GM21515 (cell line): ENCODE measurements at regions not wholly inside any gene's neighbourhood (a gene's known extent, or its start where the extent isn't known, plus 50 kb on each side); places are given as distances from the start of the nearest gene placed in this dataset.

Source experiments
- ATAC-seq: cut with Tn5 transposase; IDR thresholded peaks from one replicate; pipeline ENCODE4 v1.9.1; 2021; ENCODE audit not compliant: unreplicated experiment

DNA sequence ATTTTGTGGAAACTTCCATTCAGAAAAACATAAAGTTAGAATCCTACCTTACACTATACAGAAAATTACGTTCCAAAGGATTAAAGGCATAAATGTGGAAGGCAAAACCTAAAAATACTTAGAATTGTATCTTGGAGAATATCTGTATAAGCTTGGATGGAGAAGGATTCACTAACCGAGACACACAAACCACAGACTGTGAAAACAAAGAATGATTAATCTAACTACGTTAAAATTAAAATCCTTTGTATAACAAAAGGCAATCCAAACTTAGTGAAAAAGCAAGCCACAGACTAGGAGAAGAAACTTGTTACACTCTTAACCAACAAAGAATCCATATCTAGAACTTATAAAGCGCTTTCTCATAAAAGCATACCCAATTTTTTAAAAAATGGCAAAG, 678.8 kb downstream of the INHBA start:
- ATAC-seq: no peak

DNA sequence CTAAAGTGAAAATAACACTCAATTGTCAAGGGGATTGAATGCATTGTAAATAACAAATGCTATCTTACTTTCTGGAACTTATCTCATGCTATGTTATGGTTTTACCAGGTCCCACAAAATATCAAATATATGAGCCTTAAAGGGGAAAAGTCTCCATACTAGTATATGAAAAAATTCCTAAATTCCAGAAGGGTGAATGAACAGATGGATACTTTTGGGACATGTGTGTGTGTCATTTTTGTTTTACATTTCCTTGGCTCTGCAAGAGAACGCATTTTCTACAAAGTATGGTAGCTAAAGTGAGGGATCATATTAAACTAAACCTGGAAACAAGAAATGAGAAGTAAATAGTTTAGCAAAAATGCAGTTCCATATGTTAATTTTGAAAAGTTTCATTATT, 682.8 kb downstream of the INHBA start:
- no peak for ATAC-seq

GRCh38 chr7:41013117-41013516, 689.8 kb downstream of the INHBA start:
- no peak for ATAC-seq

- no peak for ATAC-seq
These were observed 690.8 kb downstream of the INHBA start for GRCh38 chr7:41012041-41012440.

- no peak for ATAC-seq
These were observed 691.9 kb downstream of the INHBA start for GRCh38 chr7:41010967-41011366.

- no peak for ATAC-seq
These were observed 692.5 kb downstream of the INHBA start for GRCh38 chr7:41010418-41010817.

DNA sequence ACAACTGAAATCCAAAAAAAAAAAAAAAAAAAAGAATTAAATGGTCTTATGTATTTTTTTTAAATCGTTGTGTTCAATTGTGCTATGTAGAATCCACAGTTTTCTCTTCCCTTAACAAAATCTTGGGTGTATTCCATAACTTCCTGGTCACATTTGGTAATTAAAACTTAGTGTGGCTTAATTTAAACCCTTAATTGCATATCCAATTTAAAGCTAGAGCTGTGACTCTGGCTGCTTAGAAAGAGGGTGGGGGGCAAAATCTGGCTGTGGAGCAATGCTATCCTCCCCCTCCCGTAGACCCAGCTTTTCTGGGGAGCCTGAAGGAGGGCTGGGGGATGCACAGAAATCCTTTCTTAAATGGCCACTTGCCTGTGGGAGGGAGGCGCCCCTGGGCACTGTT, 695.1 kb downstream of the INHBA start:
- no peak for ATAC-seq

- ATAC-seq: no peak
These were observed 695.5 kb downstream of the INHBA start for GRCh38 chr7:41007351-41007751.

DNA sequence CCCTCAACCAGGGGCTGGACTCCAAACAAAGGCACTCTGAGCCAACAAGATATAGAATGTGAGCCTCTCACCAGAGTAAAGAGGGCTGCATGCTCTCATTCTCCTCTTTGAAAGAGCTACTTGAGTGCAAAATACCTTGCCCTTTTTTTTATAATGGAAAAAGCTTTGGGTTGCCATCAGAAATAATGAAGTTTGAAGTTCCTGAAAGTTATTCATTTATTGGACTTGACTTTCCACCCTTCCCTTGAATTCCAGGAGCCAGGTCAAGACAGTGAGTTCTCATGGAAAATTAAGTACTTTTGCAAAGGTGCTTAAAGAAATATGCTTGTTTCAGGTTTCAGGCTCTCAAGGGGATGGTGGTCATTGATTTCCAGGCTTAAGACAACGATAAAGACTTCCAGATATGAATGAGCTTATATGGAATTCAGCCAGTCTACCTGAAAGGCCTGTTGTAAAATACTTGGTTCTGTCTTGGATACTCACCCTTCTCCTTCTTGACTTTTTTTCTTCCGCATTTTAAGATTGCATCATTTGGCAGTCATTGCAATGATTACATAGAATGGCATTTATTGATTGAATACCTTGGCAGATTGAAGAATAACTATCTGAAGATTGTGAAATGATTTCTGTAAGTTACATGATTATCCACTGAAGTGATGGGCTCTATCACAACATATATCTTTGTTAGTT, 696.4 kb downstream of the INHBA start:
- ATAC-seq: no peak

DNA sequence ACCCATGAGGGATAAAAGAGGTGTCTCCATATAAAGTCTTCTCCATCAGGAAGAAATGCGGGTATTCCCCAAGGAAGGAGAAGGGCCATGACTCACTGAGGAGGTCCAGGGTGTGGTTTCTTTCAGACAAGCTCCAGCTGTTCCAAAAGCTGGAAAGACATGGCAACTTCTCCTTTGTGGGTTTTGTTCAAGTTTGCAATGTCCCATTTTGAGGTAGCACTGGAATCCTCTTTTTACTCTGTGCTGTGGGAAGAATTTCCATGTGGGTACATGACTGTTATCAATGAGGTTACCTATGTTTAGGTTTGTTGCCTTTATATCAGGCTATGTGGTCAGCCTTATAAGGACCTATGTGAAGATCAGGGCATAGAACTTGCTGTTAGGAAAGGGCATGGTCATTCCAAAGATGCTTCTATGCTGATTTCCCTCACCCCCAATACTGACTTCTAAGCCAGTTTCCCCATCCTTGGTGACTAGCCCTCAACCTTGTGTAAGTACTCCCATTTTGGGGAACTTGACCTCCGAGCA, 697.5 kb downstream of the INHBA start:
- no peak for ATAC-seq

DNA sequence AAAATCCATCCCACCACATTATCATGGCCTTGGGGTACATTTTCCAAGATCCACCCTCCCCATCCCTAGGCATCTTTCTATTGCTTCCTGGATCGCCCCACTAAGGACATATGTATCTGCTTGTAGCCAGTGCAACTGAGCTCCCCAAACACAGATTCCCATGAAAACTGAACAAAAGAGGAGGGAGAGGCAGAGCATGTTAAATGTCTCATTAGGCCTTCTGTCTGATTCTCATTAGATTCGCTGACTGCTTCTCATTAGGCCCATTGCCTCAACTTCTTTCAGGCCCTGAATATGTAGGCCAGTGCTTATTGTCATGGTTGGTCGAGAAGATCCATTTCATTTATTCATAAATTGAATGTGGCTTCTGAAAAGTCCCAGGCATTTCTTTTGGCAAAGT, 698.9 kb downstream of the INHBA start:
- ATAC-seq: no peak

DNA sequence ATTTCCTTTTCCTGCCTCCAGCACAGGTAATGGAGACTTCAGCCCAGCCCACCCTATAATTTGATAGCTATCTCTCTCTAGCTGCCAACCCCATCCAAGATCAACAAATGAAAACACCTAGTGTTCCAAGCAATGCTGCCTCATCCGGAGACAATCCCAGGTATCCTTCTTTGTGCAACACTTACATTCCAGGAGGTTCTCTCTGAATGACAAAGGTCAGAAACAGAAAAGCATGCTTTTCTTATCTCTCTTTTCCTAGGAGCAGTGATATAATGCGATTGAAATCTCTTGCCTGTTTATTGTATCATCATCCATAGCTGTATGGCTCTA, 699.3 kb downstream of the INHBA start:
- ATAC-seq: no peak

GRCh38 chr7:41002741-41003610, 699.9 kb downstream of the INHBA start:
- no peak for ATAC-seq

- no peak for ATAC-seq
These were observed 702.8 kb downstream of the INHBA start for GRCh38 chr7:41000042-41000441.

- ATAC-seq: no peak
These were observed 706.6 kb downstream of the INHBA start for GRCh38 chr7:40996233-40996677.

GRCh38 chr7:40990841-40991240, 712.0 kb downstream of the INHBA start:
- ATAC-seq: no peak

DNA sequence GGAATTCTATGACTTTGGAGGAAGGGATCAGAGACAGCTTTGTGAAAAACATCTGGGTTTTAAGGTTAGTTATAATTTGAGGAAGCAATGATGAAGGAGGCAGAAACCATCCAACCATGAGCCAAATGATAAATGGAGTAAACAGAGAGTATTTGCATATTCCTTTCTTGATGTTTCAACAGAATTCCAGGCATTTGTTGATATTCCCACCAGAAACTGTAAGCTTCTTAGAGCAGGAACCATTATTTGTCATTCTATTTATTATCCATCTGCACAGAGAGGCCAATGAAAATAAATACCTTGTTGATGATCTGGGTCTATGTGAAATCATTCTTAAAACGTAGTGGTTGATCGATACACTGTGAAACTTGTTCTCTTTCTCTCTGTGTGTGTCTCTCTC, 715.3 kb downstream of the INHBA start:
- ATAC-seq: no peak

DNA sequence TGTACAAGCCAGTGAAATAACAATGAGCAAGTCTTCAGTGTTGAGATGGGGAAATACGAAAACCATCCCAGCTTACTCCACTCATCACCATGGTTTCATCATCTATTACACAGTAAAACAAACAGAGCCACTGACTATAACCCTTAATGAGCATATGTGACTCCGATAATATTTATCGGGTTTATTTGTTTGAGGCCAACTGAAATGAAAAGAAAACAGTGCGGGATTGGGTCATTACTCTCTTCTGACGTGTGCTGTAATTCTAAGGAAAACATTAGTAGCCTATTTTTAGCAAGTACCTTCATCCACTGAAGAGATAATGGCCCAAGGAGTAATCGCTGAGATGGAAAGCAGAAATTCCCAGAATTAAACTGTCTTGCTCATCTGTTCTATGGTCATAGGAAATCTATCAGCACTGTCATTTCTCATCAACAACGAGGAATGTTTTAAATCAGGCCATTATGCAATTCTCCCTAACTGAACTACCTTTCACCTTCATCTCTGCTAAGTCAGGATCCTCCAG, 716.5 kb downstream of the INHBA start:
- ATAC-seq: no peak

GRCh38 chr7:40983111-40983510, 719.8 kb downstream of the INHBA start:
- no peak for ATAC-seq

GRCh38 chr7:40979296-40979695, 723.6 kb downstream of the INHBA start:
- ATAC-seq: no peak

DNA sequence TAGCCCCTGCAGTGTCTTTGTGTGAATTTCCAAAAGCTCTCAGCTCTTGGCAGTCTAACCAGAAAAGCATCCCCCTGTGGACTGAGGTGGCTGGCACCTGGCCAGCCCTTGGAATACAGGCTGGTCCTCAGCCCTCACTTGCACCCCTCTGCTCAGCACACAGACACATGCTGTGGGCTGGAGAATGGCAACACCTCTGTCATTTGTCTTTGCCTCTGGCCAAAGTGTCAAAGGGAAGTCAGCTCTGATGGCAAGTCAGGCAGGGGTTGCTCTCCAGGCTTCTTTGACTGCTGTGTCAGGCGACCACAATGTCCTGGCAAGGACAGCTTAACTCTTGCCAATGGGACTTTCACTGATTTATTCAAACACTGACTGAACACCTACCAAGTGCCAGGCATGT, 724.8 kb downstream of the INHBA start:
- no peak for ATAC-seq

DNA sequence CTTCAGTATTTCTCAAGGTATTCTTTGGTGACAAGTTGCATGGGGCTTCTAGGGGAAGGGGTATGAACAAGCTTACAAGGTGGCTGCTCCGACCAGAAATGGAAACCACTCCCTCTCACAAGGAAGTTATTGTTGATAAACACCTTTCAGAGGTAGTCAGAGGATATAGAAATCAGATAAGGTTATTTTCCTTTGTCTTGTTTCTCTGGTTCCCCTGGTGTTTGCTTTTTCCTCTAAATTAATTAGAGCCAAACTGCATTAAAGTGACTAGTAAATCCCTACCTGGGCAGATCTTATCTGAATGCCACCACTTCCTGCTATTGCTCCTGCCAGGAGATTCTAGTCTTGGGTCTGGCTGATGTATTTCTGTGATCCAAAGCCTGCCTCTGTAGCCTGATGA, 725.4 kb downstream of the INHBA start:
- ATAC-seq: no peak
